Urothelium cell line (cell line): ENCODE measurements at regions not wholly inside any gene's neighbourhood (a gene's known extent, or its start where the extent isn't known, plus 50 kb on each side); places are given as distances from the start of the nearest gene placed in this dataset.
"Not testable (repeated sequence)": the region's sequence is repeated elsewhere in the genome, so short reads cannot be mapped to it uniquely, and the experiment has no call there.

Experiments used
- DNase-seq: peaks from one replicate; pipeline ENCODE4 v3.0.0; 2011; ENCODE audit warnings: low spot score, mixed read lengths
- FAIRE-seq: peaks from 2 replicates; lab custom pipeline; 2011; peaks lifted over from hg19 to GRCh38; lab: Jason Lieb, UNC

- not testable (repeated sequence) for FAIRE-seq, DNase-seq
Measured at GRCh38 chr2:132068407-132068806, 93.3 kb downstream of the ANKRD30BL start.

DNA sequence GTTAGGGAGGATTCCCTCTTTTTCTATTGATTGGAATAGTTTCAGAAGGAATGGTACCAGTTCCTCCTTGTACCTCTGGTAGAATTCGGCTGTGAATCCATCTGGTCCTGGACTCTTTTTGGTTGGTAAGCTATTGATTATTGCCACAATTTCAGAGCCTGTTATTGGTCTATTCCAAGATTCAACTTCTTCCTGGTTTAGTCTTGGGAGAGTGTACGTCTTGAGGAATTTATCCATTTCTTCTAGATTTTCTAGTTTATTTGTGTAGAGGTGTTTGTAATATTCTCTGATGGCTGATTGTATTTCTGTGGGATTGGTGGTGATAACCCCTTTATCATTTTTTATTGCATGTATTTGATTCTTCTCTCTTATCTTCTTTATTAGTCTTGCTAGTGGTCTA is 96.4 kb downstream of the ANKRD30BL start:
- not testable (repeated sequence) for DNase-seq, FAIRE-seq

DNA sequence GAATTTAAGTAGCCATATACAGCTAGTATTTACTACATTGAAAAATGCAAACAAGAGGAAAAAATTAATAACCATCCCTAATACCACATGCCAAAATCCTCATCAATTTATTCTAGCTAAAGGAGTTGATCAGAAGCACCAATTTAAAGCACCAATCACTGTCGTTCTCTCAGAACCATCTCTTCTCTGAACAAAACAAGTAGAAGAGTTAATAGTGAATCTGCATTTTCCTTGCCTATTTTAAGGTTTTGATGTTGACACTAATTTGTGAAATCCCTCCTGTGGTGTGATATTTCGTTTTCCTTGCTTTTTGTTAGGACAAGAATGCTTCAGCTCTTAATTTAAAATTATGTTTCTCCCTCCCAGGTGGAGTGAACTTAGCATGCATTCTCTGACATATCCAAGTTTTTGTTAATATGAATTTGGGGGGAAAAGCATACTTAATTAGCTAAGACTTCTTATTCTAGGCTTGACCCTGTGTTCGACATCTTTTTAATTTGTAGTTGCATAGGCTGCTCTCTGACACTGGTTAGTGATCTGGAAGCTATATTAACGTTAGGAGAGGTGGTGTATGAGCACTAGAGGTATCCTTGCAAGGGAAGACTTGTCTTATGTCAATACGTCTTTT is 122.0 kb downstream of the ANKRD30BL start:
- not testable (repeated sequence) for FAIRE-seq, DNase-seq

GRCh38 chr2:132038883-132039235 is 122.9 kb downstream of the ANKRD30BL start:
- not testable (repeated sequence) for FAIRE-seq, DNase-seq

GRCh38 chr2:132038179-132038882 is 123.4 kb downstream of the ANKRD30BL start:
- FAIRE-seq (no peak), DNase-seq (peak; percentile 9)

- peak; percentile 54 for DNase-seq
- FAIRE-seq: no peak
Measured at GRCh38 chr2:132037527-132038178, 124.1 kb downstream of the ANKRD30BL start.

DNA sequence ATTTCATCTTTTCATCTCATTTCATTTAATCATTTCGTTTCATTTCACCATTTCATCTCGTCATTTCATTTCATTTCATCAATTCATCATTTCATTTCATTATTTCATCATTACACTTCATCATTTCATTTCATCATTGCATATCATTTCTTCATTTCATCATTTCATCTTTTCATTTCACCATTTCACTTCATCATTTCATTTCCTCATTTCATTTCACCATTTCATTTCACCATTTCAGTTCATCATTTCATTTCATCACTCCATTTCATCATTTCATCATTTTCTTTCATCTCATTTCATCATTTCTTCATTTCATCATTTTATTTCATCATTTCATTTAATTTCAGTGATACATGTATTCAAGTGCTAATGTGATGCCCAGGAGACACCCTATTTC is 127.1 kb downstream of the ANKRD30BL start:
- DNase-seq (no peak), FAIRE-seq (no peak)

DNA sequence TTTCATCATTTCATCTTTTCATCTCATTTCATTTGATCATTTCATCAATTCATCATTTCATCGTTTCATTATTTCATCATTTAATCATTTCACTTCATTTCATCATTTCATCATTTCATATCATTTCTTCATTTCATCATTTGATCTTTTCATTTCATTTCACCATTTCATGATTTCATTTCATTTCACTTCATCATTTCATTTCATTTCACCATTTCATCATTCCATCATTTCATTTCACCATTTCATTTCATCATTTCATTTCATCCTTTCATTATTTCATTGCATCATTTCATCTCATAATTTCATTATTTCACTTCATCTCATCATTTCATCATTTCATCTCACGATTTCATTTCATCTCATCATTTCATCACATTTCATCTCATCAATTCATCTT is 127.8 kb downstream of the ANKRD30BL start:
- FAIRE-seq: peak; percentile 42
- DNase-seq: no peak

GRCh38 chr2:132033365-132033764 is 128.4 kb downstream of the ANKRD30BL start:
- DNase-seq (no peak), FAIRE-seq (no peak)

GRCh38 chr2:132012046-132012445 is 149.7 kb downstream of the ANKRD30BL start:
- FAIRE-seq, DNase-seq: not testable (repeated sequence)

GRCh38 chr2:132009874-132010521 is 151.8 kb downstream of the ANKRD30BL start:
- DNase-seq (peak; percentile 15), FAIRE-seq (no peak)

- no peak for FAIRE-seq
- DNase-seq: no peak
Measured at GRCh38 chr2:132009177-132009873, 152.4 kb downstream of the ANKRD30BL start.

- not testable (repeated sequence) for FAIRE-seq, DNase-seq
Measured at GRCh38 chr2:131990751-131991150, 171.0 kb downstream of the ANKRD30BL start.

- not testable (repeated sequence) for FAIRE-seq, DNase-seq
Measured at GRCh38 chr2:131966671-131967070, 195.1 kb downstream of the ANKRD30BL start.

GRCh38 chr2:131966256-131966655 is 195.5 kb downstream of the ANKRD30BL start:
- no peak for FAIRE-seq
- no peak for DNase-seq

GRCh38 chr2:131958019-131958609 is 203.6 kb downstream of the ANKRD30BL start:
- FAIRE-seq, DNase-seq: not testable (repeated sequence)

DNA sequence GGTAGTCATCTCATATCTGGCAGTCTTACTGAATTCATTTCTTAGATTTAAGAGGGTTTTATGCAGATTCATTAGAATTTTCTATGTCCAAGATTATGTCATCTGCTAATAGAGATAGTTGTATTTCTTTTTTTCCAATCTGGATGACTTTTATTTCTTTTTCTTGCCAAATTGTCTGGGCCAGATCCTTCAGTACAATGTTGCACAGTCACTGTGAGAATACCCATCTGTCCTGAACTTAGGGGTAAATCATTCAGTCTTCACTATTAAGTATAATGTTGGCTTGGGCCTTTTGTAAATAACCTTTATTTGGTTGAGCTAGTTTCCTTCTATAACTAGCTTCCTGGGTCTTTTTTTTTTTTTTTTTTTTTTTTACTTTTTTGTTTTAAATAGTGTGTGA is 213.1 kb downstream of the ANKRD30BL start:
- FAIRE-seq, DNase-seq: not testable (repeated sequence)

- not testable (repeated sequence) for FAIRE-seq
- DNase-seq: peak; percentile 7
Measured at GRCh38 chr2:131923287-131923686, 238.5 kb downstream of the ANKRD30BL start.

GRCh38 chr2:131922854-131923253 is 238.9 kb downstream of the ANKRD30BL start:
- not testable (repeated sequence) for FAIRE-seq

More at GRCh38 chr2:131922854-131923253, 238.9 kb downstream of the ANKRD30BL start:
- peak; percentile 1 for DNase-seq
